Stimulated activated CD4-positive, alpha-beta T cell treated with anti-CD3 and anti-CD28 coated beads, Interleukin-2, amount 100 ng/mL, for 48 hours (primary cell): ENCODE measurements at regions not wholly inside any gene's neighbourhood (a gene's known extent, or its start where the extent isn't known, plus 50 kb on each side); places are given as distances from the start of the nearest gene placed in this dataset.
"Not testable (repeated sequence)": the region's sequence is repeated elsewhere in the genome, so short reads cannot be mapped to it uniquely, and the experiment has no call there.

Source experiments
- DNase-seq, 2 donors: peaks; one replicate each; pipeline ENCODE4 v3.0.0-alpha.2; 2020

GRCh38 chr2:235223011-235223410 lies 270.8 kb upstream of the AGAP1 start:
- no peak for DNase-seq

GRCh38 chr2:235224410-235224809 lies 269.4 kb upstream of the AGAP1 start:
- DNase-seq = no peak

- no peak for DNase-seq
Observed at GRCh38 chr2:235225261-235225660, 268.6 kb upstream of the AGAP1 start.

- DNase-seq = no peak
Observed at GRCh38 chr2:235227590-235227989, 266.3 kb upstream of the AGAP1 start.

- DNase-seq = not testable (repeated sequence)
Observed at GRCh38 chr2:235228422-235228821, 265.4 kb upstream of the AGAP1 start.

- DNase-seq = no peak
Observed at GRCh38 chr2:235229236-235229635, 264.6 kb upstream of the AGAP1 start.

- no peak for DNase-seq
Observed at GRCh38 chr2:235230821-235231601, 262.8 kb upstream of the AGAP1 start.

GRCh38 chr2:235232449-235233433 lies 261.1 kb upstream of the AGAP1 start:
- no peak for DNase-seq

GRCh38 chr2:235234736-235235135 lies 259.1 kb upstream of the AGAP1 start:
- DNase-seq = no peak

GRCh38 chr2:235235977-235236767 lies 257.7 kb upstream of the AGAP1 start:
- DNase-seq = no peak

- no peak for DNase-seq
Observed at GRCh38 chr2:235238537-235238936, 255.3 kb upstream of the AGAP1 start.

GRCh38 chr2:235240574-235240973 lies 253.3 kb upstream of the AGAP1 start:
- no peak for DNase-seq

GRCh38 chr2:235244255-235245220 lies 249.3 kb upstream of the AGAP1 start:
- DNase-seq = no peak

- no peak for DNase-seq
Observed at GRCh38 chr2:235247001-235247400, 246.8 kb upstream of the AGAP1 start.

- no peak for DNase-seq
Observed at GRCh38 chr2:235255693-235256092, 238.2 kb upstream of the AGAP1 start.

GRCh38 chr2:235257590-235257989 lies 236.3 kb upstream of the AGAP1 start:
- DNase-seq = no peak

GRCh38 chr2:235262750-235263149 lies 231.1 kb upstream of the AGAP1 start:
- DNase-seq = no peak

GRCh38 chr2:235263205-235264120 lies 230.4 kb upstream of the AGAP1 start:
- DNase-seq = no peak

GRCh38 chr2:235264121-235264493 lies 229.7 kb upstream of the AGAP1 start:
- no peak for DNase-seq

- no peak for DNase-seq
Observed at GRCh38 chr2:235264512-235264911, 229.3 kb upstream of the AGAP1 start.
